SK-N-SH (cell line): ENCODE measurements at regions not wholly inside any gene's neighbourhood (a gene's known extent, or its start where the extent isn't known, plus 50 kb on each side); places are given as distances from the start of the nearest gene placed in this dataset.

Experiments used
- CTCF ChIA-PET: fragments of 300-600, 350-600 bp; formaldehyde crosslinking; extraction: SDS; loops from one replicate; lab custom pipeline; 2021; lab: Yijun Ruan, JAX
- POLR2A ChIA-PET: fragments of 350-600 bp; sonication (Branson Sonifier 250); formaldehyde crosslinking; extraction: SDS; loops from one replicate; lab custom pipeline; 2020; ENCODE audit warnings: antibody characterized with exemption, inconsistent platforms; lab: Yijun Ruan, JAX
- DNase-seq: peaks from one replicate; pipeline ENCODE4 v3.0.0; 2012
- H2AFZ ChIP-seq: fragments of 200-600 bp; sonication (generic); 2 replicates; pipeline ENCODE4 v1.8.1; 2016; ENCODE audit warnings: antibody characterized with exemption, mild to moderate bottlenecking, low read depth
- H3F3A ChIP-seq: fragments of 200-600 bp; sonication (generic); replicated peaks from 2 replicates; pipeline ENCODE3; 2016; ENCODE audit warnings: antibody characterized with exemption, mild to moderate bottlenecking; ENCODE audit not compliant: insufficient read depth
- H3K27ac ChIP-seq, 2 experiments: fragments of 200-500 bp in 1 of 2; fragments of 200-600 bp in 1 of 2; sonication (Bioruptor generic) in 1 of 2; sonication (generic), shearing (Covaris generic) in 1 of 2; 2 replicates each; pipeline versions ENCODE4 v1.5.1 to v1.6.1; 2014 to 2016; ENCODE audit warnings: low read depth in 2 of 2, inconsistent platforms in 1 of 2, low read length in 1 of 2, mild to moderate bottlenecking in 1 of 2, mixed read lengths in 1 of 2
- H3K27me3 ChIP-seq: fragments of 200-600 bp; sonication (generic), shearing (Covaris generic); 2 replicates; pipeline ENCODE4 v1.6.1; 2016; ENCODE audit warnings: mixed run types; ENCODE audit not compliant: insufficient read depth
- H3K36me3 ChIP-seq, 2 experiments: fragments of 200-500 bp in 1 of 2; fragments of 200-600 bp in 1 of 2; sonication (Bioruptor generic) in 1 of 2; sonication (generic) in 1 of 2; replicated peaks in 1 of 2; 2 replicates each; pipeline versions ENCODE3 to v1.5.1; 2014 to 2016; ENCODE audit warnings: low read length in 1 of 2, mild to moderate bottlenecking in 1 of 2; ENCODE audit not compliant: insufficient read depth in 2 of 2, control insufficient read depth in 1 of 2
- H3K4me1 ChIP-seq, 2 experiments: fragments of 200-500 bp in 1 of 2; fragments of 200-600 bp in 1 of 2; sonication (Bioruptor generic) in 1 of 2; sonication (generic), shearing (Covaris generic) in 1 of 2; 2 replicates each; pipeline versions ENCODE4 v1.5.1 to v1.6.1; 2014 to 2016; ENCODE audit warnings: low read depth in 1 of 2, low read length in 1 of 2, mixed run types in 1 of 2; ENCODE audit not compliant: insufficient read depth in 2 of 2, control insufficient read depth in 1 of 2
- H3K4me2 ChIP-seq: fragments of 200-600 bp; sonication (generic), shearing (Covaris generic); 2 replicates; pipeline ENCODE4 v1.6.1; 2017; ENCODE audit warnings: mixed run types
- H3K4me3 ChIP-seq, 2 experiments: fragments of 200-500 bp in 1 of 2; fragments of 200-600 bp in 1 of 2; sonication (Bioruptor generic) in 1 of 2; sonication (generic), shearing (Covaris generic) in 1 of 2; 2 replicates each; pipeline versions ENCODE4 v1.5.1 to v1.8.1; 2014 to 2016; ENCODE audit warnings: low read depth in 2 of 2, inconsistent platforms in 1 of 2, low read length in 1 of 2, mild to moderate bottlenecking in 1 of 2, mixed read lengths in 1 of 2, moderate library complexity in 1 of 2
- H3K79me2 ChIP-seq: fragments of 200-600 bp; sonication (generic); 2 replicates; pipeline ENCODE4 v1.8.1; 2017; ENCODE audit warnings: mild to moderate bottlenecking; ENCODE audit not compliant: insufficient read depth
- H3K9ac ChIP-seq: fragments of 200-600 bp; sonication (generic); 2 replicates; pipeline ENCODE4 v1.6.1; 2017; ENCODE audit warnings: mixed run types
- H3K9me2 ChIP-seq: fragments of 200-600 bp; sonication (generic); 2 replicates; pipeline ENCODE4 v1.6.1; 2017; ENCODE audit warnings: mixed run types
- H3K9me3 ChIP-seq: fragments of 200-600 bp; sonication (generic); 2 replicates; pipeline ENCODE4 v1.6.1; 2017; ENCODE audit warnings: mixed run types, mild to moderate bottlenecking, moderate library complexity
- H4K20me1 ChIP-seq: fragments of 200-600 bp; sonication (generic); 2 replicates; pipeline ENCODE4 v1.6.1; 2017; ENCODE audit warnings: mild to moderate bottlenecking, mixed run types; ENCODE audit not compliant: insufficient read depth
- ELF1 ChIP-seq: IDR thresholded peaks from 2 replicates; pipeline ENCODE4 v1.4.0; 2012
- EP300 ChIP-seq, 2 experiments: IDR thresholded peaks; 2 replicates each; pipeline versions ENCODE4 v1.4.0 to v1.6.1; 2012; ENCODE audit warnings: borderline replicate concordance in 1 of 2, low read depth in 1 of 2, low read length in 1 of 2
- FOSL2 ChIP-seq: IDR thresholded peaks from 2 replicates; pipeline ENCODE4 v1.4.0; 2012; ENCODE audit warnings: low read depth, mild to moderate bottlenecking, moderate library complexity, borderline replicate concordance
- FOXJ3 ChIP-seq: sonication (generic); formaldehyde crosslinking; IDR thresholded peaks from 2 replicates; pipeline ENCODE4 v1.5.1; 2020; ENCODE audit warnings: mild to moderate bottlenecking, missing genetic modification reagents
- GABPA ChIP-seq: IDR thresholded peaks from 2 replicates; pipeline ENCODE4 v1.4.0; 2012; ENCODE audit warnings: low read depth, mild to moderate bottlenecking
- GATA2 ChIP-seq: sonication (generic); formaldehyde crosslinking; IDR thresholded peaks from 2 replicates; pipeline ENCODE4 v1.5.0; 2020; ENCODE audit warnings: mild to moderate bottlenecking, missing genetic modification reagents
- MAX ChIP-seq: IDR thresholded peaks from 2 replicates; pipeline ENCODE4 v1.4.0; 2012; ENCODE audit warnings: low read depth
- MEF2A ChIP-seq: IDR thresholded peaks from 2 replicates; pipeline ENCODE4 v1.4.0; 2012; ENCODE audit warnings: low read depth, borderline replicate concordance
- MXI1 ChIP-seq: IDR thresholded peaks from 2 replicates; pipeline ENCODE4 v1.6.1; 2012; ENCODE audit warnings: mild to moderate bottlenecking, low read depth, low read length, improper control_type of control experiment
- NFIC ChIP-seq: IDR thresholded peaks from 2 replicates; pipeline ENCODE4 v1.4.0; 2012; ENCODE audit warnings: borderline replicate concordance
- NRF1 ChIP-seq: IDR thresholded peaks from 2 replicates; pipeline ENCODE4 v1.6.1; 2012; ENCODE audit warnings: low read depth, mild to moderate bottlenecking, low read length
- POLR2AphosphoS5 ChIP-seq: IDR thresholded peaks from 2 replicates; pipeline ENCODE4 v1.6.1; 2012; ENCODE audit warnings: low read depth, low read length
- RAD21 ChIP-seq: IDR thresholded peaks from 2 replicates; pipeline ENCODE4 v1.6.1; 2012; ENCODE audit warnings: mild to moderate bottlenecking, low read length
- RCOR1 ChIP-seq: fragments of 150-350 bp; IDR thresholded peaks from 2 replicates; pipeline ENCODE4 v1.6.1; 2017; ENCODE audit warnings: antibody characterized with exemption, low read length
- REST ChIP-seq: IDR thresholded peaks from 2 replicates; pipeline ENCODE4 v1.6.1; 2012; ENCODE audit warnings: mild to moderate bottlenecking, low read depth, low read length, moderate library complexity
- RXRA ChIP-seq: IDR thresholded peaks from 2 replicates; pipeline ENCODE4 v1.4.0; 2012; ENCODE audit warnings: low read depth, mild to moderate bottlenecking, borderline replicate concordance
- WGBS: methylation state at CpG from one replicate; pipeline ENCODE4 v1.1.6; 2017; ENCODE audit warnings: low lambda C conversion rate; 5-methylcytosine and 5-hydroxymethylcytosine counted together
- TF ChIP-seq, protein P1 (sequence below): IDR thresholded peaks from 2 replicates; pipeline ENCODE4 v1.4.0; 2012; ENCODE audit warnings: low read depth, borderline replicate concordance
- TF ChIP-seq, protein P2 (sequence below): IDR thresholded peaks from 2 replicates; pipeline ENCODE4; 2012
- TF ChIP-seq, protein P3 (sequence below): fragments of 150-350 bp; IDR thresholded peaks from 2 replicates; pipeline ENCODE4 v1.6.1; 2016; ENCODE audit warnings: mild to moderate bottlenecking, low read depth, low read length

DNA sequence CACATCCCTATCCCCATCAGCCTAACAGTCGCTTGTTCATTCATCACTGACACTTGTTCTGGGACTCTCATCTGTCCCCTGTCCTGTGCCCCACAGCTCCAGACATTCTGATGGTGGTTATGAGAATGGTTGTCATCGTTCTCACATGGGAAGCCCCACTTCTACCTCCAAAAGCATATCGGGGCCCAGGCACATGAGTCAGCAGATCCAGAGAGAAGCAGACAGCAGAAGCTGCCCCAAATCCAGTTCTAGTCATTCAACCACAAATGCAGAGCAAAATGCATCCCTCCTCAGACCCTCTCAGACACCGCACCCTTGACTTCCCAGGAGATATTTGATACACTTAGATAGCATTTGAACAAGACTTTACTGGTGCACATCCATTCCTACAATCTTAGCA lies 106.0 kb downstream of the FOXF2 start (continued):
- TF ChIP-seq, protein P1, sequence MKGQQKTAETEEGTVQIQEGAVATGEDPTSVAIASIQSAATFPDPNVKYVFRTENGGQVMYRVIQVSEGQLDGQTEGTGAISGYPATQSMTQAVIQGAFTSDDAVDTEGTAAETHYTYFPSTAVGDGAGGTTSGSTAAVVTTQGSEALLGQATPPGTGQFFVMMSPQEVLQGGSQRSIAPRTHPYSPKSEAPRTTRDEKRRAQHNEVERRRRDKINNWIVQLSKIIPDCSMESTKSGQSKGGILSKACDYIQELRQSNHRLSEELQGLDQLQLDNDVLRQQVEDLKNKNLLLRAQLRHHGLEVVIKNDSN = no peak
- TF ChIP-seq RAD21 (no peak), MXI1 (no peak), EP300 (IDR thresholded peaks at IDR 0.05; ENCODE audit: borderline replicate concordance in 1 of 2, low read depth in 1 of 2, low read length in 1 of 2) (no peak), RXRA (no peak), NRF1 (no peak)
- TF ChIP-seq, protein P2, sequence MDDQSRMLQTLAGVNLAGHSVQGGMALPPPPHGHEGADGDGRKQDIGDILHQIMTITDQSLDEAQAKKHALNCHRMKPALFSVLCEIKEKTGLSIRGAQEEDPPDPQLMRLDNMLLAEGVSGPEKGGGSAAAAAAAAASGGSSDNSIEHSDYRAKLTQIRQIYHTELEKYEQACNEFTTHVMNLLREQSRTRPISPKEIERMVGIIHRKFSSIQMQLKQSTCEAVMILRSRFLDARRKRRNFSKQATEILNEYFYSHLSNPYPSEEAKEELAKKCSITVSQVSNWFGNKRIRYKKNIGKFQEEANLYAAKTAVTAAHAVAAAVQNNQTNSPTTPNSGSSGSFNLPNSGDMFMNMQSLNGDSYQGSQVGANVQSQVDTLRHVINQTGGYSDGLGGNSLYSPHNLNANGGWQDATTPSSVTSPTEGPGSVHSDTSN = no peak

DNA sequence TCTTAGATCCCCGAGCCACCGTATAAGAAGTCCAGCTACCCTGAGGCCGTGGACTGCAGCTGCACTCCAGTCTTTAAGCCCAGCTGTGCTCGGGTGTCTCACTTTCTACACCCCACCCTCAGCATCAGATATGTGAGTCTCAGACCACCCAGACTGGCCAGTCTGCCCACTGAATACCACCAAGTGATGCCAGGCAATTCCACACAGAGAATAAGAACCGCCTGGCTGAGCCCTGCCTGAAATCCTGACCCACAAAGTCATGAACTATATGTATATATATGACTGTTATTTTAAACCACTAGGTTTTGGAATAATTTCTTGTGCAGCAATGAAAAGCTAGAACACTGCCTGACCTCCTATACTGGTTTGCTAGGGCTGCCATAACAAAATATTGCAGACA lies 106.7 kb downstream of the FOXF2 start:
- Histone ChIP-seq H3K36me3 (no peaks in the 10 kb centered on the region), H3K4me3 (no peak overlapping the region), H3K9me2 (no peaks in the 10 kb centered on the region), H2AFZ (no peak overlapping the region), H4K20me1 (no peaks in the 10 kb centered on the region), H3K4me2 (no peak overlapping the region), H3K27ac (no peak overlapping the region), H3K4me1 (no peaks in the 10 kb centered on the region), H3K9ac (no peak overlapping the region), H3K9me3 (no peaks in the 10 kb centered on the region), H3F3A (no peaks in the 10 kb centered on the region), H3K27me3 (peaks cover 10% of the 10 kb centered on the region; the same call in 1 of the 2 replicates), H3K79me2 (no peaks in the 10 kb centered on the region)
- TF ChIP-seq, protein P3, sequence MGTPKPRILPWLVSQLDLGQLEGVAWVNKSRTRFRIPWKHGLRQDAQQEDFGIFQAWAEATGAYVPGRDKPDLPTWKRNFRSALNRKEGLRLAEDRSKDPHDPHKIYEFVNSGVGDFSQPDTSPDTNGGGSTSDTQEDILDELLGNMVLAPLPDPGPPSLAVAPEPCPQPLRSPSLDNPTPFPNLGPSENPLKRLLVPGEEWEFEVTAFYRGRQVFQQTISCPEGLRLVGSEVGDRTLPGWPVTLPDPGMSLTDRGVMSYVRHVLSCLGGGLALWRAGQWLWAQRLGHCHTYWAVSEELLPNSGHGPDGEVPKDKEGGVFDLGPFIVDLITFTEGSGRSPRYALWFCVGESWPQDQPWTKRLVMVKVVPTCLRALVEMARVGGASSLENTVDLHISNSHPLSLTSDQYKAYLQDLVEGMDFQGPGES = no peak
- TF ChIP-seq GATA2 (CRISPR knock-in tag) = no peak
- TF ChIP-seq MAX = no peak
- no peak for TF ChIP-seq RXRA
- TF ChIP-seq FOSL2 = no peak
- no peak for TF ChIP-seq RAD21
- no peak for TF ChIP-seq NRF1
- TF ChIP-seq MXI1 = no peak
- no peak for TF ChIP-seq ELF1
- TF ChIP-seq, protein P1 = no peak
- no peak for TF ChIP-seq FOXJ3 (CRISPR knock-in tag)
- TF ChIP-seq POLR2AphosphoS5 = no peak
- no peak for TF ChIP-seq NFIC
- TF ChIP-seq EP300 (IDR thresholded peaks at IDR 0.05; ENCODE audit: borderline replicate concordance in 1 of 2, low read depth in 1 of 2, low read length in 1 of 2) = no peak
- TF ChIP-seq GABPA = no peak
- TF ChIP-seq MEF2A = no peak
- TF ChIP-seq RCOR1 = no peak
- no peak for TF ChIP-seq REST
- ChIA-PET POLR2A (no interaction called here), CTCF (no interaction called here)
- 0% methylated on average over 1 of the region's 5 CpGs for WGBS
- no peak for DNase-seq
